ENCODE measurements at regions not wholly inside any gene's neighbourhood (a gene's known extent, or its start where the extent isn't known, plus 50 kb on each side); places are given as distances from the start of the nearest gene placed in this dataset.

GRCh38 chr18:78150590-78150989 lies 829.0 kb upstream of the SALL3 start:
- DNase-seq (ENCODE audit: extremely low read depth, low read depth): no peak
- no peak for TF ChIP-seq CTCF (IDR thresholded peaks at IDR 0.05; ENCODE audit: low read depth, low read length)

- TF ChIP-seq CTCF (IDR thresholded peaks at IDR 0.05; ENCODE audit: low read depth, low read length): no peak
- no peak for DNase-seq (ENCODE audit: extremely low read depth, low read depth)
These were observed 828.4 kb upstream of the SALL3 start for GRCh38 chr18:78151234-78151633.

GRCh38 chr18:78151948-78152725 lies 827.5 kb upstream of the SALL3 start:
- TF ChIP-seq CTCF (IDR thresholded peaks at IDR 0.05; ENCODE audit: low read depth, low read length): no peak
- DNase-seq (ENCODE audit: extremely low read depth, low read depth): no peak

- DNase-seq (ENCODE audit: extremely low read depth, low read depth): no peak
- no peak for TF ChIP-seq CTCF (IDR thresholded peaks at IDR 0.05; ENCODE audit: low read depth, low read length)
These were observed 826.3 kb upstream of the SALL3 start for GRCh38 chr18:78153362-78153761.

- no peak for TF ChIP-seq CTCF (IDR thresholded peaks at IDR 0.05; ENCODE audit: low read depth, low read length)
- no peak for DNase-seq (ENCODE audit: extremely low read depth, low read depth)
These were observed 825.2 kb upstream of the SALL3 start for GRCh38 chr18:78154444-78154843.

GRCh38 chr18:78154853-78155252 lies 824.8 kb upstream of the SALL3 start:
- TF ChIP-seq CTCF (IDR thresholded peaks at IDR 0.05; ENCODE audit: low read depth, low read length): no peak
- no peak for DNase-seq (ENCODE audit: extremely low read depth, low read depth)

- DNase-seq (ENCODE audit: extremely low read depth, low read depth): no peak
- no peak for TF ChIP-seq CTCF (IDR thresholded peaks at IDR 0.05; ENCODE audit: low read depth, low read length)
These were observed 823.2 kb upstream of the SALL3 start for GRCh38 chr18:78156466-78156865.

All from AG09319 (cell line).